ENCODE measurements at regions not wholly inside any gene's neighbourhood (a gene's known extent, or its start where the extent isn't known, plus 50 kb on each side); places are given as distances from the start of the nearest gene placed in this dataset.
"Not testable (repeated sequence)": the region's sequence is repeated elsewhere in the genome, so short reads cannot be mapped to it uniquely, and the experiment has no call there.

GRCh38 chr16:16577062-16577461 is 198.1 kb downstream of the NPIPA7 start:
- H3K36me3 ChIP-seq (ENCODE audit: control insufficient read depth in 4 of 4, insufficient read depth in 4 of 4, low read length in 3 of 4); CTCF ChIA-PET; H3K9me3 ChIP-seq (ENCODE audit: control extremely low read depth in 1 of 5, control insufficient read depth in 4 of 5, insufficient read depth in 2 of 5, low read depth in 1 of 5, low read length in 4 of 5); H3K4me3 ChIP-seq (ENCODE audit: control insufficient read depth in 1 of 7, extremely low read depth in 1 of 7, insufficient read depth in 4 of 7, low read depth in 2 of 7, low read length in 6 of 7); DNase-seq; H3K4me1 ChIP-seq (ENCODE audit: control extremely low read depth in 1 of 4, control insufficient read depth in 4 of 4, insufficient read depth in 4 of 4, low read length in 3 of 4); POLR2A ChIA-PET; H3K27ac ChIP-seq (ENCODE audit: insufficient read depth in 1 of 2, low read depth in 1 of 2, low read length in 2 of 2, poor library complexity in 1 of 2, severe bottlenecking in 2 of 2); H3K27me3 ChIP-seq (replicated peaks in 2 of 5; ENCODE audit: control insufficient read depth in 4 of 5, insufficient read depth in 5 of 5, low read length in 4 of 5): not testable (repeated sequence)
- 85% methylated on average over 2 of the region's 5 CpGs for WGBS (ENCODE audit: insufficient coverage)

GRCh38 chr16:16578701-16579100 is 199.8 kb downstream of the NPIPA7 start:
- POLR2A ChIA-PET, result no interaction called here
- Histone ChIP-seq H3K36me3 (ENCODE audit: control insufficient read depth in 4 of 4, insufficient read depth in 4 of 4, low read length in 3 of 4) (no peaks in the 10 kb centered on the region), H3K9me3 (ENCODE audit: control extremely low read depth in 1 of 5, control insufficient read depth in 4 of 5, insufficient read depth in 2 of 5, low read depth in 1 of 5, low read length in 4 of 5) (peaks cover 0 to 3% (median 0%) of the 10 kb centered on the region in 5 experiments), H3K4me3 (ENCODE audit: control insufficient read depth in 1 of 7, extremely low read depth in 1 of 7, insufficient read depth in 4 of 7, low read depth in 2 of 7, low read length in 6 of 7) (no peak overlapping the region), H3K4me1 (ENCODE audit: control extremely low read depth in 1 of 4, control insufficient read depth in 4 of 4, insufficient read depth in 4 of 4, low read length in 3 of 4) (no peaks in the 10 kb centered on the region), H3K27ac (ENCODE audit: insufficient read depth in 1 of 2, low read depth in 1 of 2, low read length in 2 of 2, poor library complexity in 1 of 2, severe bottlenecking in 2 of 2) (no peak overlapping the region), H3K27me3 (replicated peaks in 2 of 5; ENCODE audit: control insufficient read depth in 4 of 5, insufficient read depth in 5 of 5, low read length in 4 of 5) (no peaks in the 10 kb centered on the region)
- 96% methylated on average over 3 of the region's 5 CpGs for WGBS (ENCODE audit: insufficient coverage)
- CTCF ChIA-PET, result no interaction called here
- no peak for DNase-seq

DNA sequence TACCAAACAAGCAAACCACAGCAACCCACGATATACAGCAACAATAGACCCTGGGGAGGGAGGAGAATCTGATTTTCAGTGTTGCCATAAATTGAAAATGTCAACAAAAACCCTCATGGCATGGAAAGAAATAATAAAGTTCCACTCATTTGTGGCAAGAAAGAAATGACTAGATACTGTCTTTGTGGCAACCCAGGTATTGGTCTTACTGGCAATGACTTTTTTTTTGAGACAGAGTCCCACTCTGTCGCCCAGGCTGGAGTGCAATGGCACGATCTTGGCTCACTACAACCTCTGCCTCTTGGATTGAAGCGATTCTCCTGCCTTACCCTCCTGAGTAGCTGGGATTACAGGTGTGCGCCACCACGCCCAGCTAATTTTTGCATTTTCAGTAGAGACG is 204.0 kb downstream of the NPIPA7 start:
- CTCF ChIA-PET; POLR2A ChIA-PET; H3K27ac ChIP-seq (ENCODE audit: insufficient read depth in 1 of 2, low read depth in 1 of 2, low read length in 2 of 2, poor library complexity in 1 of 2, severe bottlenecking in 2 of 2); DNase-seq; H3K36me3 ChIP-seq (ENCODE audit: control insufficient read depth in 4 of 4, insufficient read depth in 4 of 4, low read length in 3 of 4); H3K4me3 ChIP-seq (ENCODE audit: control insufficient read depth in 1 of 7, extremely low read depth in 1 of 7, insufficient read depth in 4 of 7, low read depth in 2 of 7, low read length in 6 of 7); H3K4me1 ChIP-seq (ENCODE audit: control extremely low read depth in 1 of 4, control insufficient read depth in 4 of 4, insufficient read depth in 4 of 4, low read length in 3 of 4); H3K27me3 ChIP-seq (replicated peaks in 2 of 5; ENCODE audit: control insufficient read depth in 4 of 5, insufficient read depth in 5 of 5, low read length in 4 of 5); H3K9me3 ChIP-seq (ENCODE audit: control extremely low read depth in 1 of 5, control insufficient read depth in 4 of 5, insufficient read depth in 2 of 5, low read depth in 1 of 5, low read length in 4 of 5): not testable (repeated sequence)
- WGBS (ENCODE audit: insufficient coverage), result 100% methylated on average over 5 of the region's 7 CpGs

GRCh38 chr16:16586073-16586651 is 207.2 kb downstream of the NPIPA7 start:
- H3K4me3 ChIP-seq (ENCODE audit: control insufficient read depth in 1 of 7, extremely low read depth in 1 of 7, insufficient read depth in 4 of 7, low read depth in 2 of 7, low read length in 6 of 7); H3K27me3 ChIP-seq (replicated peaks in 2 of 5; ENCODE audit: control insufficient read depth in 4 of 5, insufficient read depth in 5 of 5, low read length in 4 of 5); DNase-seq; H3K36me3 ChIP-seq (ENCODE audit: control insufficient read depth in 4 of 4, insufficient read depth in 4 of 4, low read length in 3 of 4); H3K4me1 ChIP-seq (ENCODE audit: control extremely low read depth in 1 of 4, control insufficient read depth in 4 of 4, insufficient read depth in 4 of 4, low read length in 3 of 4); H3K9me3 ChIP-seq (ENCODE audit: control extremely low read depth in 1 of 5, control insufficient read depth in 4 of 5, insufficient read depth in 2 of 5, low read depth in 1 of 5, low read length in 4 of 5); H3K27ac ChIP-seq (ENCODE audit: insufficient read depth in 1 of 2, low read depth in 1 of 2, low read length in 2 of 2, poor library complexity in 1 of 2, severe bottlenecking in 2 of 2); POLR2A ChIA-PET; CTCF ChIA-PET: not testable (repeated sequence)
- WGBS (ENCODE audit: insufficient coverage), result 100% methylated on average over 1 of the region's 7 CpGs

GRCh38 chr16:16586969-16587368 is 208.0 kb downstream of the NPIPA7 start:
- H3K4me1 ChIP-seq (ENCODE audit: control extremely low read depth in 1 of 4, control insufficient read depth in 4 of 4, insufficient read depth in 4 of 4, low read length in 3 of 4); H3K9me3 ChIP-seq (ENCODE audit: control extremely low read depth in 1 of 5, control insufficient read depth in 4 of 5, insufficient read depth in 2 of 5, low read depth in 1 of 5, low read length in 4 of 5); DNase-seq; H3K4me3 ChIP-seq (ENCODE audit: control insufficient read depth in 1 of 7, extremely low read depth in 1 of 7, insufficient read depth in 4 of 7, low read depth in 2 of 7, low read length in 6 of 7); POLR2A ChIA-PET; H3K27me3 ChIP-seq (replicated peaks in 2 of 5; ENCODE audit: control insufficient read depth in 4 of 5, insufficient read depth in 5 of 5, low read length in 4 of 5); CTCF ChIA-PET; H3K27ac ChIP-seq (ENCODE audit: insufficient read depth in 1 of 2, low read depth in 1 of 2, low read length in 2 of 2, poor library complexity in 1 of 2, severe bottlenecking in 2 of 2); H3K36me3 ChIP-seq (ENCODE audit: control insufficient read depth in 4 of 4, insufficient read depth in 4 of 4, low read length in 3 of 4): not testable (repeated sequence)
- no CpG with 5 or more reads among the region's 6 CpGs for WGBS (ENCODE audit: insufficient coverage)

DNA sequence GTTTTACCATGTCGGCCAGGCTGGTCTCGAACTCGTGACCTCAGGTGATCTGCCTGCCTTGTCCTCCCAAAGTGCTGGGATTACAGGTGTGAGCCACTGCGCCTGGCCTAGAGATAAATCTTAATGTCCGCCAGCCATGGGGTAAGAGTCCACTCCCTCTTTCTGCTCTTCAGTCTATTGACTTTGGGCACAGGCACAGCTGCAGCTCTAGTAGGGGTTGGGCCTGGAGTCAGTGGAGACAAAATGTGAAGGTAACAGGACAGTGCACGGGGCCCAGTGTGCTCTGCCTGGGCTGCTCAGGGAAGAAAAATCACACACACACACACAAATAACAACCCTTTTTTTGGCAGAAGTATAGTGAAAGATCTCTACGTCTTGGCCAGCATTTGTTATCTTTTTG is 209.5 kb downstream of the NPIPA7 start:
- H3K36me3 ChIP-seq (ENCODE audit: control insufficient read depth in 4 of 4, insufficient read depth in 4 of 4, low read length in 3 of 4); H3K4me3 ChIP-seq (ENCODE audit: control insufficient read depth in 1 of 7, extremely low read depth in 1 of 7, insufficient read depth in 4 of 7, low read depth in 2 of 7, low read length in 6 of 7); H3K4me1 ChIP-seq (ENCODE audit: control extremely low read depth in 1 of 4, control insufficient read depth in 4 of 4, insufficient read depth in 4 of 4, low read length in 3 of 4); H3K27ac ChIP-seq (ENCODE audit: insufficient read depth in 1 of 2, low read depth in 1 of 2, low read length in 2 of 2, poor library complexity in 1 of 2, severe bottlenecking in 2 of 2); H3K27me3 ChIP-seq (replicated peaks in 2 of 5; ENCODE audit: control insufficient read depth in 4 of 5, insufficient read depth in 5 of 5, low read length in 4 of 5); DNase-seq; CTCF ChIA-PET; H3K9me3 ChIP-seq (ENCODE audit: control extremely low read depth in 1 of 5, control insufficient read depth in 4 of 5, insufficient read depth in 2 of 5, low read depth in 1 of 5, low read length in 4 of 5); POLR2A ChIA-PET: not testable (repeated sequence)
- WGBS (ENCODE audit: insufficient coverage), result no CpG with 5 or more reads among the region's 7 CpGs

DNA sequence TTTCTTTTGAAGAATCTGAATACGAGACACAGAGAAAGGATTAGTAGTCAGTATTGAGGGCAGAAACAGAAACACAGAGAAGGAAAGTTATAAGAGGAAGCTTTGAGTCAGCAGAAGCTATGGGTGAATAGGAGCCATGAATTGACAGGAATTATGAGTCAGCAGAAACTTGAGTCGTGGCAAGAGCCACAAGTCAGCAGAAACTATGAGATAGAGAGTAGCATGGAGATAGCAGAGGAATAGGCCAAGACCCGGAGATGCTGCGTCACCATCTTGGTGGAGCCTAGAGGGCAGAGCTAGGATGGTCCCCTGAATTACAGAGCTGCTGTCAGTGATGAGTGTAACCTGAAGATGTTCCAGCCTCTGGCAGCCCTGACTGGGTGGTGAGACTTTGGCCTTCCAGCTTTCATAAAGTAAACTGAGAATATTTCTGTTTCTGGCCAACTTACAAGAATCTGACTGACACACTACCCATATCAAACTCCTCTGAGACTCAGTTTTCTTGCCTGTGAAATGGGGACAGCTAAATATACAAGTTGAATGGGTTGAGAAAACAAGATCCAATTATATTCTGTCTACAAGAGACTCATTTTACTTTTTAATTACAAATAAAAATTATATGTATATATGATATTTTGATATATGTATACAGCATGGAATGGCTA is 211.8 kb downstream of the NPIPA7 start:
- H3K9me3 ChIP-seq (ENCODE audit: control extremely low read depth in 1 of 5, control insufficient read depth in 4 of 5, insufficient read depth in 2 of 5, low read depth in 1 of 5, low read length in 4 of 5); CTCF ChIA-PET: not testable (repeated sequence)

More for the DNA sequence above, 211.8 kb downstream of the NPIPA7 start:
- H3K4me1 ChIP-seq (ENCODE audit: control extremely low read depth in 1 of 4, control insufficient read depth in 4 of 4, insufficient read depth in 4 of 4, low read length in 3 of 4); H3K36me3 ChIP-seq (ENCODE audit: control insufficient read depth in 4 of 4, insufficient read depth in 4 of 4, low read length in 3 of 4); H3K4me3 ChIP-seq (ENCODE audit: control insufficient read depth in 1 of 7, extremely low read depth in 1 of 7, insufficient read depth in 4 of 7, low read depth in 2 of 7, low read length in 6 of 7); H3K27me3 ChIP-seq (replicated peaks in 2 of 5; ENCODE audit: control insufficient read depth in 4 of 5, insufficient read depth in 5 of 5, low read length in 4 of 5); H3K27ac ChIP-seq (ENCODE audit: insufficient read depth in 1 of 2, low read depth in 1 of 2, low read length in 2 of 2, poor library complexity in 1 of 2, severe bottlenecking in 2 of 2); POLR2A ChIA-PET: not testable (repeated sequence)
- WGBS (ENCODE audit: insufficient coverage), result no CpG with 5 or more reads among the region's 4 CpGs
- DNase-seq, result peak in 1 of 3 donors; percentile 18

Measured in common myeloid progenitor, CD34-positive (primary cell).